Dermis microvascular lymphatic vessel endothelial cell (primary cell): ENCODE measurements at regions not wholly inside any gene's neighbourhood (a gene's known extent, or its start where the extent isn't known, plus 50 kb on each side); places are given as distances from the start of the nearest gene placed in this dataset.

Source experiments
- DNase-seq, 2 donors: peaks; one replicate each; pipeline versions ENCODE4 v3.0.0 to v3.0.0-alpha.2; 2010; ENCODE audit warnings: low read depth in 2 of 2

GRCh38 chr5:133905424-133905823 lies 63.0 kb downstream of the C5orf15 start:
- DNase-seq: no peak

- no peak for DNase-seq
Observed at GRCh38 chr5:133904641-133905040, 63.8 kb downstream of the C5orf15 start.

- DNase-seq: no peak
Observed at GRCh38 chr5:133902511-133903118, 65.8 kb downstream of the C5orf15 start.

- no peak for DNase-seq
Observed at GRCh38 chr5:133900534-133901270, 67.7 kb downstream of the C5orf15 start.

DNA sequence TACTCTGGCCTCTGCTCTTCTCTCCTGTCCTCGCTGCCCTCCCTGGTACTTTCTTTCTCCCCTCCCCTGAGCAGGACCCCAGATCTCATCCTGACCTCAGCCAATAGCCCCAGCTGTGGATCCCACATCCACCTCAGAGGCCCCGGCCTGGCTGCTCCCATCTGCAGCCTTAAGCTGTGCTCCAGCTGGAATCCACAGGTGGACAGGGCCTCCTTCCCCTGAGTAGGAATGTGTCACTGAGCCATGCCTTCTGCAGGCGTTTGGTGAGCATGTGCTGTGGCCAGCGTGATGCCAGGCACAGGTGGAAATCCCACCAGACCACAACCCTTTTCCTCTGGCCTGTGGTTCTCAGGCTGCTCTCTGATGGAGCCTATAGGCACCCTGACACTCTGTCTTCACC lies 68.9 kb downstream of the C5orf15 start:
- no peak for DNase-seq

DNA sequence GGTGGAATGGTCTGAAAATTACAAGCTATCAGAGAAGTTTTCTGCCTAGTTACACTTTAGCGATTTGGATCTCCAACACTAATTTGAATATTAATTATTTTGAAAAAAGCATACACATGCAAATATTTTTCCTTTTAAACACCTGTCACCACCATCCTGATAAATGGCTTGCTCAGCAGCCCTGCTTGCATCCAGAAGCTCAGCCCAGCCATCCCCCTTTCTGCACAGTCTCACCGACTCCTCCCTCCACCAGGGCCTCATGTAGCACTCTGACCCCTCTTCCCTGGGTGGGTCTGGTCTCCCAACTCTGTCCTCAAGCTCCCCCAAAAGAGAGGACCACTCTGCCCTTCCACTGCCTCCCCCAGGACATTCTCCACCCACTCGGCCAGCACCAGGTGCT lies 70.0 kb downstream of the C5orf15 start:
- no peak for DNase-seq

- no peak for DNase-seq
Observed at GRCh38 chr5:133897431-133897830, 71.0 kb downstream of the C5orf15 start.

DNA sequence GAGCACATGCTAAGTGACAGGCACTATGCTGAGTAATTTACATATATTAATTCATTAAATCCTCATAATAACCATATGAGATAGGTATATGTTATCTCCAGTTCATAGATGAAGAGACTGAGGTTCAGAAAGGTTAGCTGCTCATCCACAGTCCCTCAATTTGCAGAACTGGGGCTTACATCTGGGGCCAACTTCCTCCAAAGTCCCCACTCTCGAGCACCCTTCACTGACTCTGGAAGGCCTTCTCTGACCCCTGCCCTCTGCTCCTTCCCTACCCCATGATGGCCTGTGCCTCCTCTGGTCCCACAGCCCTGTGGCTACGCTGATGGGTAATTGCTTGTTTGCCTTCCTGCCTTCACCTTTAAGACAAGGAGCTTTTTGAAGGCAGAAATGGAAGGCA lies 71.6 kb downstream of the C5orf15 start:
- no peak for DNase-seq

- DNase-seq: no peak
Observed at GRCh38 chr5:133895979-133896845, 72.2 kb downstream of the C5orf15 start.

GRCh38 chr5:133894143-133894542 lies 74.3 kb downstream of the C5orf15 start:
- DNase-seq: no peak

DNA sequence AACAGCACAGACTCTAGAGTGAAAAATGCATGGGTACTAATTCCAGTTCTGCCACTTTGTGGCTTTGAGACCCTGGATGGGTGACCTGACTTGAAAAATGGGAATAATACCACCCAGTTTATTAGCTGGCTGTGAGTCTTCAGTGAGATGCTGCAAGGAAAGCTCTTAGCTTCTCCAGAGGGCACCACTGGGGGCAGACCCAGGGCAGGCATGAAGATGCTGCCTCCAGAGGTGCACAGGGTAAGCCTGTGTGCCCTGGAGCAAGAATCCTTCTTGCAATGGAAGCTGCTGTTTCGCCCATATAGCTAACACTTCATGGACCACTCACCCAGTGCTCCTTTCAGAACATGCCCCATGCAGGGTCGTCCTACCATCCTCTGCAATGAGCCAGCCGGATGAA lies 75.7 kb downstream of the C5orf15 start:
- DNase-seq: no peak

DNA sequence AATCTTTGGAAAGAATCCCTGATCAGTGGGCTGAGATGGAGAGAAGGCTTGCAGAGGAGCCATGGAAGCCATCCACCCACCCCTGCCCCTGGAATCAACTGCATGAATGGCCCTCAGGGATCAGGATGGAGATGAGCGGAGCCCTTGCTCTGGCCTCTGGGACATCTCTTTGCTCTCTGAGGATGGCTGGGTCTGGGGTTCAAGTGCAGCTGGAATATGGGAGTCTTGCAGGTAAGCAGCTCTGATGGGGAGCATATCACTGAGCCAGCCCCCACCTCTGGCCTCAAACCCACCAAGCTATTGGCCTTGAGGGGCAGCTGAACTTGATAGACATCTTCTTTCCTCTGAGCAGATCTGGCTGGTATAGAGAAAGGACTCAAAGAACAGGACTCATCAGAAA lies 76.1 kb downstream of the C5orf15 start:
- no peak for DNase-seq

DNA sequence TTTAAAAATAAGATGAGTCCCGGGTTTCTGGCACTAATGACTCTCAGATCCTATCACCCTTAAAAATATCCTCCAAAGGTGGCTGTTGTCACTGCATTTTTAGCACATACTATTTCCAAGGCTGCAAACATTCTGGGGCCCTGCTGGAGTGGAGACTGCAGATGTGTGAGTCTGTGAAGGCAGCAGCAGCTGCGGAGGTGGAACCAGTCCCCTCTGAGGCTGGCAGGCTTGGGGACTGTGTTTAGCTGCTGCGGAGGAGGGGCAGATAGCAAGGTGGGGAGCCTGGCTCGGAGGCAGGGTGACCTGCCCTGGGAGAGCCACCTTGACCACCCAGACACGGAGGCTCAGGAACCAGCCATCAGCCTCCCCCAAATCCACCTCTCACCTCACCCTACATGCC lies 77.0 kb downstream of the C5orf15 start:
- no peak for DNase-seq

GRCh38 chr5:133890776-133891280 lies 77.6 kb downstream of the C5orf15 start:
- DNase-seq: no peak

DNA sequence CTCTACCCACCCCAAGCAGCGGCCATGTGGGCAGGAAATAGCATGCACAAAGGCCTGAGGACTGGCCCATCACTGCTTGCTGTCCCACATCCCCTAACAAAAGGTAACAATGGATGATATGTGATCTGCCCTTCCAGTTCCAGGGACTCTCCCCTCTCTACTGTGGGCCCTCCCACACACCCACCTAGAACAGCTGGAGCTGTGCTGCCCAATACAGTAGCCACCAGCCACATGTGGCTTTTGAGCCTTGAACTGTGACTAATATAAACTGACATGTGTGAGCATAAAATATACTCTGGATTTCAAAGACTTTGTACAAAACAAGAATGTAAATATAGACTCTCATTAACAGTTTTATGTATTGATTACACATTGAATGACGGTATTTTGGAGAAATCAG lies 78.1 kb downstream of the C5orf15 start:
- DNase-seq: no peak

- no peak for DNase-seq
Observed at GRCh38 chr5:133889271-133889905, 79.0 kb downstream of the C5orf15 start.

DNA sequence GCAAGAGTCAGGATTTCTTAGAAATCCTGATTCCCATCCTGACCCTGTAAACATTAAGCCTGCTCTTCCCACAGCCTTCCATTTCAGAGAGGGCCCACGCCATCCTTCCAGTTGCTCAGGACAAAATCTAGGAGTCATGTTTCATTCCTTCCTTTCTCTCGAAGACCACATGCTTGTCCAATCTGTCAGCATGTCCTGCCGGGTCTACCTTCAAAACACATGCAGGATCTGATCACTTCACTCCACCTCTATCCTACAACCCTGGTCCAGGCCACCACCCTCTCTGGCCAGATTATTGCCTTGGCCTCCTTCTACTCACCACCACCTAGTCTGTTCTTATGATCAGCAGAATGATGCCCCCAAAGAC lies 79.8 kb downstream of the C5orf15 start:
- DNase-seq: no peak

DNA sequence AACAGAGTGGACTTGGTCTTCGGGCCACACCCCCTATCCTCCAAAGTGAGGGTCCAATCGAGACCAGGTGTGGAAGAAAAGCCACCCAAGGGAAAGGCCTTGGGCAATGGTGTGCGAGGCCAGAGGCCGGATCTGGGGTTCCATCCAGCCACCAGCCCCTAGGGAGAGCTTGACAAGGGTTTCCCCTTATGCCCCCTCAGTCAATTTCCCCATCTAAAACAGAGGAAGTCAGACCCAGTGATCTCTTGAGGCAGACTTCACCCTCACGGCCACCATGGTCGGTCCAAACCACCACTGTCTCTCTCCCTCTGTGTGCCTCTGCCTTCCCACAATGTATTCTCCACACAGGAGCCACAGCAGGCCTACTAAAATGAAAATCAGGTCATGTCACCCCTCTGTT lies 82.9 kb downstream of the C5orf15 start:
- DNase-seq: no peak

- no peak for DNase-seq
Observed at GRCh38 chr5:133884569-133885311, 83.7 kb downstream of the C5orf15 start.

GRCh38 chr5:133883916-133884315 lies 84.5 kb downstream of the C5orf15 start:
- DNase-seq: no peak

- no peak for DNase-seq
Observed at GRCh38 chr5:133882846-133883245, 85.6 kb downstream of the C5orf15 start.
